ENCODE measurements at regions not wholly inside any gene's neighbourhood (a gene's known extent, or its start where the extent isn't known, plus 50 kb on each side); places are given as distances from the start of the nearest gene placed in this dataset.
"Not testable (repeated sequence)": the region's sequence is repeated elsewhere in the genome, so short reads cannot be mapped to it uniquely, and the experiment has no call there.

GRCh38 chr13:37175996-37176395 is 70.5 kb upstream of the CSNK1A1L start:
- Mint-ChIP-seq H3K4me3 (no peak overlapping the region), H3K27me3 (no peaks in the 10 kb centered on the region), H3K4me1 (no peaks in the 10 kb centered on the region), H3K27ac (no peak overlapping the region), H3K36me3 (no peaks in the 10 kb centered on the region), H3K9me3 (ENCODE audit: low read depth) (no peaks in the 10 kb centered on the region)
- no peak for ATAC-seq
- DNase-seq = no peak
- CTCF ChIA-PET = no interaction called here

GRCh38 chr13:37173214-37173613 is 67.8 kb upstream of the CSNK1A1L start:
- Mint-ChIP-seq H3K27me3 (no peaks in the 10 kb centered on the region), H3K36me3 (no peaks in the 10 kb centered on the region), H3K27ac (no peak overlapping the region), H3K4me1 (no peaks in the 10 kb centered on the region), H3K9me3 (ENCODE audit: low read depth) (no peaks in the 10 kb centered on the region), H3K4me3 (no peak overlapping the region)
- DNase-seq = no peak
- CTCF ChIA-PET = no interaction called here
- ATAC-seq = no peak

GRCh38 chr13:37172226-37172625 is 66.8 kb upstream of the CSNK1A1L start:
- H3K27me3 Mint-ChIP-seq; H3K27ac Mint-ChIP-seq; H3K4me3 Mint-ChIP-seq; H3K36me3 Mint-ChIP-seq; H3K4me1 Mint-ChIP-seq; CTCF ChIA-PET; ATAC-seq; H3K9me3 Mint-ChIP-seq (ENCODE audit: low read depth); DNase-seq: not testable (repeated sequence)

- no peaks in the 10 kb centered on the region for H3K4me1 Mint-ChIP-seq
These were observed 63.5 kb upstream of the CSNK1A1L start for GRCh38 chr13:37168926-37169325.

GRCh38 chr13:37168151-37168550 is 62.7 kb upstream of the CSNK1A1L start:
- Mint-ChIP-seq H3K4me1 (no peaks in the 10 kb centered on the region), H3K4me3 (no peak overlapping the region), H3K27me3 (no peaks in the 10 kb centered on the region), H3K36me3 (no peaks in the 10 kb centered on the region), H3K9me3 (ENCODE audit: low read depth) (peaks cover 2% of the 10 kb centered on the region), H3K27ac (no peak overlapping the region)
- DNase-seq (no peak), ATAC-seq (no peak)
- CTCF ChIA-PET = no interaction called here

More at GRCh38 chr13:37168926-37169325, 63.5 kb upstream of the CSNK1A1L start:
- ATAC-seq (no peak), DNase-seq (no peak)
- CTCF ChIA-PET = no interaction called here
- Mint-ChIP-seq H3K27ac (no peak overlapping the region), H3K27me3 (no peaks in the 10 kb centered on the region), H3K9me3 (ENCODE audit: low read depth) (peaks cover 2% of the 10 kb centered on the region), H3K4me3 (no peak overlapping the region), H3K36me3 (no peaks in the 10 kb centered on the region)

- Mint-ChIP-seq H3K4me3 (no peak overlapping the region), H3K4me1 (no peaks in the 10 kb centered on the region), H3K36me3 (no peaks in the 10 kb centered on the region), H3K9me3 (ENCODE audit: low read depth) (peaks cover 10% of the 10 kb centered on the region), H3K27me3 (no peaks in the 10 kb centered on the region), H3K27ac (no peak overlapping the region)
- no peak for ATAC-seq
- no peak for DNase-seq
- CTCF ChIA-PET = no interaction called here
These were observed 59.2 kb upstream of the CSNK1A1L start for GRCh38 chr13:37164635-37165034.

GRCh38 chr13:37163641-37164265 is 58.3 kb upstream of the CSNK1A1L start:
- CTCF ChIA-PET = no interaction called here
- Mint-ChIP-seq H3K36me3 (no peaks in the 10 kb centered on the region), H3K27ac (no peak overlapping the region), H3K27me3 (no peaks in the 10 kb centered on the region), H3K9me3 (ENCODE audit: low read depth) (peaks cover 10% of the 10 kb centered on the region), H3K4me3 (no peak overlapping the region), H3K4me1 (no peaks in the 10 kb centered on the region)
- ATAC-seq (no peak), DNase-seq (no peak)

- no peaks in the 10 kb centered on the region for H3K4me1 Mint-ChIP-seq
- CTCF ChIA-PET = no interaction called here
- DNase-seq (no peak), ATAC-seq (no peak)
- peaks cover 2% of the 10 kb centered on the region for H3K36me3 Mint-ChIP-seq
- H3K9me3 Mint-ChIP-seq (ENCODE audit: low read depth) = peaks cover 12% of the 10 kb centered on the region
- no peak overlapping the region for H3K27ac Mint-ChIP-seq
- no peaks in the 10 kb centered on the region for H3K27me3 Mint-ChIP-seq
- H3K4me3 Mint-ChIP-seq = no peak overlapping the region
These were observed 53.0 kb upstream of the CSNK1A1L start for GRCh38 chr13:37158481-37158880.

GRCh38 chr13:37155613-37156097 is 50.2 kb upstream of the CSNK1A1L start:
- H3K36me3 Mint-ChIP-seq; DNase-seq; H3K27me3 Mint-ChIP-seq; CTCF ChIA-PET; H3K4me3 Mint-ChIP-seq; H3K4me1 Mint-ChIP-seq; H3K9me3 Mint-ChIP-seq (ENCODE audit: low read depth); ATAC-seq; H3K27ac Mint-ChIP-seq: not testable (repeated sequence)

Data from activated CD8-positive, alpha-beta memory T cell treated with anti-CD3 and anti-CD28 coated beads, Interleukin-2, amount 10 ng/mL, durations not matched to agents 7 days and 5 days (primary cell).